A549 (cell line): ENCODE measurements at regions not wholly inside any gene's neighbourhood (a gene's known extent, or its start where the extent isn't known, plus 50 kb on each side); places are given as distances from the start of the nearest gene placed in this dataset.
"Not testable (repeated sequence)": the region's sequence is repeated elsewhere in the genome, so short reads cannot be mapped to it uniquely, and the experiment has no call there.

Source experiments
- ATAC-seq, 2 experiments: fragments of 200-7000 bp in 1 of 2; fragments of >200 bp in 1 of 2; cut with Nextera tagmentation in 1 of 2; cut with Tn5 transposase in 1 of 2; 3 replicates each; pipeline versions ENCODE4 v1.8.0 to v1.9.1; 2018 to 2020; ENCODE audit warnings: mild to moderate bottlenecking in 1 of 2, moderate library complexity in 1 of 2
- CTCF ChIA-PET: fragments of 300-600 bp; sonication (Branson Sonifier 250); formaldehyde crosslinking; extraction: SDS; loops from one replicate; lab custom pipeline; 2021; ENCODE audit warnings: antibody characterized with exemption, inconsistent platforms; lab: Yijun Ruan, JAX
- POLR2A ChIA-PET: fragments of 350-600 bp; formaldehyde crosslinking; extraction: SDS; loops from one replicate; lab custom pipeline; 2021; ENCODE audit warnings: antibody characterized with exemption, inconsistent platforms; lab: Yijun Ruan, JAX
- DNase-seq, 2 experiments: peaks; one replicate each; pipeline versions ENCODE4 v3.0.0 to v3.0.0-alpha.2; 2011 to 2016; ENCODE audit warnings: low read depth in 1 of 2, low spot score in 1 of 2
- FAIRE-seq: peaks from 2 replicates; lab custom pipeline; 2011; peaks lifted over from hg19 to GRCh38; lab: Jason Lieb, UNC
- H3K27ac ChIP-seq, 2 experiments: fragments of >200 bp; sonication (Bioruptor Twin); formaldehyde crosslinking; 3 replicates each; pipeline ENCODE4 v1.5.1; 2016 to 2017
- H3K4me1 ChIP-seq: fragments of >200 bp; sonication (Bioruptor Twin); formaldehyde crosslinking; 3 replicates; pipeline ENCODE4 v1.6.1; 2016
- H3K4me2 ChIP-seq: fragments of >200 bp; sonication (Bioruptor Twin); formaldehyde crosslinking; 3 replicates; pipeline ENCODE4 v1.6.1; 2016
- H3K4me3 ChIP-seq: fragments of >200 bp; sonication (Bioruptor Twin); formaldehyde crosslinking; 3 replicates; pipeline ENCODE4 v1.5.1; 2016
- H3K9me3 ChIP-seq: fragments of >200 bp; sonication (Bioruptor Twin); formaldehyde crosslinking; 3 replicates; pipeline ENCODE4 v1.6.1; 2016
- CBX2 ChIP-seq: fragments of 200-600 bp; sonication (generic); IDR thresholded peaks from 2 replicates; pipeline ENCODE4 v1.6.1; 2016; ENCODE audit warnings: low read depth, mild to moderate bottlenecking, borderline replicate concordance
- CEBPB ChIP-seq, 2 experiments: fragments of >200 bp in 1 of 2; sonication (Bioruptor Twin) in 1 of 2; formaldehyde crosslinking in 1 of 2; IDR thresholded peaks; 2 replicates each; pipeline ENCODE4 v1.6.1; 2012 to 2016
- E2F6 ChIP-seq: IDR thresholded peaks from 2 replicates; pipeline ENCODE4 v1.6.1; 2012; ENCODE audit warnings: low read depth, borderline replicate concordance
- EHF ChIP-seq: fragments of 250-450 bp; sonication (Bioruptor Pico); IDR thresholded peaks from 2 replicates; pipeline ENCODE4 v1.5.0; 2020; ENCODE audit warnings: mild to moderate bottlenecking
- EHMT2 ChIP-seq: fragments of 200-600 bp; sonication (generic); IDR thresholded peaks from 2 replicates; pipeline ENCODE4 v1.6.1; 2016; ENCODE audit warnings: antibody characterized with exemption, low read depth, mild to moderate bottlenecking, moderate library complexity
- ELK1 ChIP-seq: fragments of 150-350 bp; IDR thresholded peaks from 2 replicates; pipeline ENCODE4 v1.6.1; 2014; ENCODE audit warnings: low read depth, mild to moderate bottlenecking, low read length
- FOSL2 ChIP-seq, 2 experiments: fragments of 450-650 bp in 1 of 2; fragments of >200 bp in 1 of 2; sonication (Bioruptor Twin) in 1 of 2; formaldehyde crosslinking; IDR thresholded peaks; 2 replicates each; pipeline versions ENCODE4 v1.5.0 to v1.6.1; 2016 to 2020; ENCODE audit warnings: mild to moderate bottlenecking in 1 of 2, moderate library complexity in 1 of 2
- GATA3 ChIP-seq: IDR thresholded peaks from 2 replicates; pipeline ENCODE4 v1.6.1; 2012; ENCODE audit warnings: borderline replicate concordance
- HDAC2 ChIP-seq: fragments of 200-600 bp; sonication (generic); IDR thresholded peaks from 2 replicates; pipeline ENCODE4 v1.6.1; 2016
- HES2 ChIP-seq: fragments of >200 bp; sonication (Bioruptor Twin); formaldehyde crosslinking; IDR thresholded peaks from 2 replicates; pipeline ENCODE4 v1.6.1; 2016
- HEYL ChIP-seq: fragments of 250-450 bp; sonication (Bioruptor Pico); IDR thresholded peaks from 2 replicates; pipeline ENCODE4 v1.8.0; 2021; ENCODE audit warnings: mild to moderate bottlenecking, moderate library complexity
- JUN ChIP-seq, 2 experiments: fragments of >200 bp; sonication (Bioruptor Twin); formaldehyde crosslinking; IDR thresholded peaks; 2 replicates in 1 of 2; 3 replicates in 1 of 2; pipeline ENCODE4 v1.6.1; 2016 to 2017
- MAFK ChIP-seq: fragments of 450-650 bp; IDR thresholded peaks from 2 replicates; pipeline ENCODE4 v1.6.1; 2014; ENCODE audit not compliant: partially characterized antibody
- MAX ChIP-seq: IDR thresholded peaks from 2 replicates; pipeline ENCODE4 v1.6.1; 2012
- MYC ChIP-seq: IDR thresholded peaks from 2 replicates; pipeline ENCODE4 v1.6.1; 2012; ENCODE audit warnings: mild to moderate bottlenecking, inconsistent platforms, low read length, improper control_type of control experiment, borderline replicate concordance
- NFE2L2 ChIP-seq: fragments of 150-350 bp; conservative IDR thresholded peaks from 2 replicates; pipeline ENCODE4 v1.6.1; 2014; ENCODE audit warnings: low read length
- NR3C1 ChIP-seq: fragments of >200 bp; sonication (Bioruptor Twin); formaldehyde crosslinking; IDR thresholded peaks from 3 replicates; pipeline ENCODE4 v1.6.1; 2017
- POLR2A ChIP-seq: IDR thresholded peaks from 2 replicates; pipeline ENCODE4 v1.6.1; 2012; ENCODE audit warnings: mild to moderate bottlenecking, low read length
- RARB ChIP-seq: fragments of 250-450 bp; sonication (Bioruptor Pico); IDR thresholded peaks from 2 replicates; pipeline ENCODE4 v1.8.0; 2021; ENCODE audit warnings: mild to moderate bottlenecking, moderate library complexity
- RFX5 ChIP-seq: fragments of 450-650 bp; IDR thresholded peaks from 2 replicates; pipeline ENCODE4 v1.7.1; 2014; ENCODE audit warnings: antibody characterized with exemption, mild to moderate bottlenecking, moderate library complexity
- RNF2 ChIP-seq: fragments of 200-600 bp; sonication (generic); IDR thresholded peaks from 2 replicates; pipeline ENCODE4 v1.6.1; 2016; ENCODE audit warnings: low read depth, mild to moderate bottlenecking, antibody characterized with exemption, moderate library complexity, borderline replicate concordance
- SREBF2 ChIP-seq: fragments of 450-650 bp; IDR thresholded peaks from 2 replicates; pipeline ENCODE4 v1.6.1; 2014; ENCODE audit warnings: mild to moderate bottlenecking, moderate library complexity
- USF2 ChIP-seq: fragments of 450-650 bp; IDR thresholded peaks from 2 replicates; pipeline ENCODE4 v1.6.1; 2014; ENCODE audit warnings: antibody characterized with exemption
- ZFP36 ChIP-seq: fragments of 450-650 bp; IDR thresholded peaks from 2 replicates; pipeline ENCODE4 v1.6.1; 2014; ENCODE audit warnings: borderline replicate concordance; ENCODE audit not compliant: partially characterized antibody
- ZSCAN20 ChIP-seq: fragments of 250-450 bp; sonication (Bioruptor Pico); IDR thresholded peaks from 2 replicates; pipeline ENCODE4 v1.8.0; 2022; ENCODE audit warnings: mild to moderate bottlenecking, moderate library complexity
- whole genome bisulfite sequencing: methylation state at CpG from one replicate; pipeline ENCODE4 v1.1.6; 2017; ENCODE audit errors: missing lambda C conversion rate; 5-methylcytosine and 5-hydroxymethylcytosine counted together

GRCh38 chr5:42108468-42108867 is 183.4 kb downstream of the FBXO4 start:
- Histone ChIP-seq H3K9me3 (no peaks in the 10 kb centered on the region), H3K4me2 (no peak overlapping the region), H3K4me3 (no peak overlapping the region), H3K27ac (no peak overlapping the region)
- DNase-seq, result peak in 1 of 2 experiments; percentile 27
- CTCF ChIA-PET, result no interaction called here
- TF ChIP-seq GATA3 (peak; percentile 71), ZFP36 (peak; percentile 31), FOSL2 (IDR thresholded peaks at IDR 0.05) (no peak), FOSL2 (CRISPR knock-in tag; IDR thresholded peaks at IDR 0.05) (peak; percentile 76), RNF2 (no peak)
- TF ChIP-seq, all 56 proteins: peak for 3
- POLR2A ChIA-PET, result no interaction called here
- FAIRE-seq, result no peak
- no peaks in the 10 kb centered on the region for H3K4me1 ChIP-seq
- ATAC-seq, result no peak

- H3K4me3 ChIP-seq, result no peak overlapping the region
- TF ChIP-seq HDAC2, result no peak
- TF ChIP-seq CBX2, result no peak
- no peak for TF ChIP-seq RARB (CRISPR knock-in tag)
- TF ChIP-seq MAX, result no peak
- TF ChIP-seq RNF2, result no peak
- TF ChIP-seq JUN (IDR thresholded peaks at IDR 0.05), result no peak
- no peak for TF ChIP-seq HEYL (CRISPR knock-in tag)
- no peak for TF ChIP-seq RFX5
- no peak for TF ChIP-seq E2F6
- no peak for TF ChIP-seq ZSCAN20 (CRISPR knock-in tag)
- TF ChIP-seq NFE2L2, result no peak
- no peak for TF ChIP-seq NR3C1
- TF ChIP-seq POLR2A, result no peak
- TF ChIP-seq SREBF2, result no peak
- no peak for TF ChIP-seq HES2
- H3K4me2 ChIP-seq, result no peak overlapping the region
- FAIRE-seq, result no peak
- H3K27ac ChIP-seq, result no peak overlapping the region
- H3K4me1 ChIP-seq, result no peaks in the 10 kb centered on the region
- 12% methylated on average over 3 of the region's 3 CpGs for WGBS
- H3K9me3 ChIP-seq, result no peaks in the 10 kb centered on the region
- no peak for DNase-seq
- ChIA-PET POLR2A (no interaction called here), CTCF (no interaction called here)
- no peak for ATAC-seq
Observed at GRCh38 chr5:42109006-42109572, 184.0 kb downstream of the FBXO4 start.

GRCh38 chr5:42115721-42116120 is 190.6 kb downstream of the FBXO4 start:
- H3K9me3 ChIP-seq, DNase-seq, ATAC-seq, H3K27ac ChIP-seq, H3K4me1 ChIP-seq, H3K4me3 ChIP-seq, CTCF ChIA-PET, H3K4me2 ChIP-seq, FAIRE-seq, POLR2A ChIA-PET: not testable (repeated sequence)
- WGBS, result 9% methylated on average over 3 of the region's 3 CpGs

- H3K4me2 ChIP-seq, result no peak overlapping the region
- POLR2A ChIA-PET, result no interaction called here
- no peak for FAIRE-seq
- no peaks in the 10 kb centered on the region for H3K4me1 ChIP-seq
- no peak overlapping the region for H3K27ac ChIP-seq
- no peak for DNase-seq
- no peaks in the 10 kb centered on the region for H3K9me3 ChIP-seq
- CTCF ChIA-PET, result interaction anchor here (1.0 kb wide), 1 partner anchor 13 kb away, joined by 3 read pairs; no protein-coding TSS in a partner anchor
- no peak overlapping the region for H3K4me3 ChIP-seq
- no peak for ATAC-seq
- TF ChIP-seq CEBPB (IDR thresholded peaks at IDR 0.05) (no peak), EHMT2 (no peak), MAFK (no peak), EHF (no peak), USF2 (no peak), MYC (no peak), ELK1 (no peak), E2F6 (no peak), ZSCAN20 (CRISPR knock-in tag) (no peak)
Observed at GRCh38 chr5:42120070-42120469, 195.0 kb downstream of the FBXO4 start.
